Natural killer cell (primary cell): ENCODE measurements at regions not wholly inside any gene's neighbourhood (a gene's known extent, or its start where the extent isn't known, plus 50 kb on each side); places are given as distances from the start of the nearest gene placed in this dataset.
"Not testable (repeated sequence)": the region's sequence is repeated elsewhere in the genome, so short reads cannot be mapped to it uniquely, and the experiment has no call there.

Source experiments
- ATAC-seq, 3 donors: fragments of 150-1000 bp in 2 of 3; fragments of 200-7000 bp in 1 of 3; cut with Tn5 transposase; 1 replicate in 1 of 3; 2 replicates in 2 of 3; pipeline ENCODE4 v1.10.0; 2021; ENCODE audit warnings: mild to moderate bottlenecking in 2 of 3, moderate library complexity in 2 of 3
- DNase-seq, 2 donors: peaks; one replicate each; pipeline versions ENCODE4 v3.0.0 to v3.0.0-alpha.2; 2013 to 2021; ENCODE audit warnings: mixed read lengths in 1 of 2
- H3K27ac ChIP-seq: one replicate; pipeline ENCODE4 v1.5.1; 2013; ENCODE audit warnings: mild to moderate bottlenecking, low read length
- H3K27me3 ChIP-seq: one replicate; pipeline ENCODE4 v1.6.1; 2013; ENCODE audit warnings: low read length; ENCODE audit not compliant: control insufficient read depth, insufficient read depth
- H3K36me3 ChIP-seq: one replicate; pipeline ENCODE4 v1.6.1; 2013; ENCODE audit warnings: low read length; ENCODE audit not compliant: control insufficient read depth, insufficient read depth
- H3K4me1 ChIP-seq: one replicate; pipeline ENCODE4 v1.6.1; 2013; ENCODE audit warnings: low read length; ENCODE audit not compliant: control insufficient read depth, insufficient read depth
- H3K4me3 ChIP-seq: one replicate; pipeline ENCODE4 v1.5.1; 2013; ENCODE audit warnings: low read length
- H3K9me3 ChIP-seq: one replicate; pipeline ENCODE4 v1.6.1; 2013; ENCODE audit warnings: low read length; ENCODE audit not compliant: control insufficient read depth, insufficient read depth
- H3K27ac Mint-ChIP-seq, 2 donors: one replicate each; pipeline ENCODE4 v1.8.0; 2022; ENCODE audit warnings: mild to moderate bottlenecking in 2 of 2, mixed read lengths in 2 of 2, moderate library complexity in 1 of 2
- H3K27me3 Mint-ChIP-seq, 2 donors: one replicate each; pipeline ENCODE4 v1.8.0; 2022; ENCODE audit warnings: low read depth in 2 of 2, mixed read lengths in 2 of 2
- H3K36me3 Mint-ChIP-seq: one replicate; pipeline ENCODE4 v1.8.0; 2022; ENCODE audit warnings: mixed read lengths
- H3K4me1 Mint-ChIP-seq, 2 donors: one replicate each; pipeline ENCODE4 v1.8.0; 2022; ENCODE audit warnings: mixed read lengths in 2 of 2
- H3K4me3 Mint-ChIP-seq: one replicate; pipeline ENCODE4 v1.8.0; 2022; ENCODE audit warnings: mild to moderate bottlenecking, moderate library complexity, mixed read lengths
- H3K9me3 Mint-ChIP-seq, 2 donors: one replicate each; pipeline ENCODE4 v1.8.0; 2022; ENCODE audit warnings: mixed read lengths in 2 of 2
- CTCF ChIP-seq: fragments of 200-600 bp; IDR thresholded peaks from one replicate; pipeline ENCODE4 v1.8.0; 2022; ENCODE audit warnings: antibody characterized with exemption
- WGBS: methylation state at CpG from one replicate; pipeline ENCODE4 v1.1.7; 2013; ENCODE audit warnings: missing lambda C conversion rate; ENCODE audit not compliant: insufficient coverage; 5-methylcytosine and 5-hydroxymethylcytosine counted together
- intact Hi-C: fragments of 100-400 bp; cut with micrococcal nuclease; formaldehyde crosslinking; loops from one replicate; pipeline ENCODE4 v1.14.2; 2022

- TF ChIP-seq CTCF = no peak
- H3K27ac ChIP-seq = no peak overlapping the region
- H3K36me3 ChIP-seq = no peaks in the 10 kb centered on the region
- H3K4me1 ChIP-seq = no peaks in the 10 kb centered on the region
- ATAC-seq (no peak), DNase-seq (no peak)
- Mint-ChIP-seq H3K9me3 (no peaks in the 10 kb centered on the region), H3K4me3 (no peak overlapping the region), H3K27ac (no peak overlapping the region), H3K36me3 (no peaks in the 10 kb centered on the region), H3K4me1 (no peaks in the 10 kb centered on the region), H3K27me3 (peaks cover 3 to 16% of the 10 kb centered on the region in 2 donors)
- no peaks in the 10 kb centered on the region for H3K9me3 ChIP-seq
- intact Hi-C loops = no loop called here
- H3K4me3 ChIP-seq = no peak overlapping the region
- no CpG with 5 or more reads among the region's 1 CpG for WGBS
- no peaks in the 10 kb centered on the region for H3K27me3 ChIP-seq
Observed at GRCh38 chrX:46200413-46200812, 344.8 kb downstream of the ZNF674 start.

- Histone ChIP-seq H3K9me3 (no peaks in the 10 kb centered on the region), H3K27ac (no peak overlapping the region), H3K36me3 (no peaks in the 10 kb centered on the region), H3K4me3 (no peak overlapping the region), H3K4me1 (no peaks in the 10 kb centered on the region), H3K27me3 (no peaks in the 10 kb centered on the region)
- H3K36me3 Mint-ChIP-seq = no peaks in the 10 kb centered on the region
- no peak for ATAC-seq
- DNase-seq = no peak
- no peaks in the 10 kb centered on the region for H3K4me1 Mint-ChIP-seq
- H3K9me3 Mint-ChIP-seq = peaks cover 3% of the 10 kb centered on the region in 2 donors
- H3K27ac Mint-ChIP-seq = no peak overlapping the region
- TF ChIP-seq CTCF = no peak
- peaks cover 6 to 25% of the 10 kb centered on the region in 2 donors for H3K27me3 Mint-ChIP-seq
- intact Hi-C loops = no loop called here
- no peak overlapping the region for H3K4me3 Mint-ChIP-seq
- no CpG with 5 or more reads among the region's 1 CpG for WGBS
Observed at GRCh38 chrX:46198858-46199257, 346.4 kb downstream of the ZNF674 start.

GRCh38 chrX:46186811-46187106 lies 358.5 kb downstream of the ZNF674 start:
- ATAC-seq = not testable (repeated sequence)

GRCh38 chrX:46185923-46186810 lies 359.1 kb downstream of the ZNF674 start:
- Histone ChIP-seq H3K36me3 (no peaks in the 10 kb centered on the region), H3K27me3 (no peaks in the 10 kb centered on the region), H3K27ac (no peak overlapping the region), H3K4me1 (no peaks in the 10 kb centered on the region), H3K4me3 (no peak overlapping the region), H3K9me3 (no peaks in the 10 kb centered on the region)
- intact Hi-C loops = no loop called here
- ATAC-seq (no peak), DNase-seq (no peak)
- TF ChIP-seq CTCF = no peak
- H3K36me3 Mint-ChIP-seq = no peaks in the 10 kb centered on the region
- H3K27me3 Mint-ChIP-seq = peaks cover 14 to 18% of the 10 kb centered on the region in 2 donors
- no peaks in the 10 kb centered on the region for H3K4me1 Mint-ChIP-seq
- H3K9me3 Mint-ChIP-seq = no peaks in the 10 kb centered on the region
- 95% methylated on average over 2 of the region's 7 CpGs for WGBS
- H3K4me3 Mint-ChIP-seq = no peak overlapping the region
- H3K27ac Mint-ChIP-seq = no peak overlapping the region

More at GRCh38 chrX:46186811-46187106, 358.5 kb downstream of the ZNF674 start:
- intact Hi-C loops, H3K9me3 ChIP-seq, H3K9me3 Mint-ChIP-seq, H3K27me3 ChIP-seq, H3K36me3 Mint-ChIP-seq, H3K4me3 ChIP-seq, H3K36me3 ChIP-seq, H3K4me1 Mint-ChIP-seq, H3K27ac Mint-ChIP-seq, H3K4me1 ChIP-seq, DNase-seq, H3K4me3 Mint-ChIP-seq, H3K27ac ChIP-seq: not testable (repeated sequence)
- H3K27me3 Mint-ChIP-seq = peaks cover 14 to 20% of the 10 kb centered on the region in 2 donors
- 96% methylated on average over 2 of the region's 2 CpGs for WGBS
